ENCODE measurements at regions not wholly inside any gene's neighbourhood (a gene's known extent, or its start where the extent isn't known, plus 50 kb on each side); places are given as distances from the start of the nearest gene placed in this dataset.

- no peak for TF ChIP-seq POLR2AphosphoS5 (IDR thresholded peaks at IDR 0.05; ENCODE audit: low read depth, low read length)
- no peak for TF ChIP-seq SIN3A (IDR thresholded peaks at IDR 0.05; ENCODE audit: borderline replicate concordance, insufficient read depth, low read depth, low read length)
Measured at GRCh38 chr4:103482471-103482870, 237.3 kb downstream of the TACR3 start.
